ENCODE measurements at regions not wholly inside any gene's neighbourhood (a gene's known extent, or its start where the extent isn't known, plus 50 kb on each side); places are given as distances from the start of the nearest gene placed in this dataset.
"Not testable (repeated sequence)": the region's sequence is repeated elsewhere in the genome, so short reads cannot be mapped to it uniquely, and the experiment has no call there.

DNA sequence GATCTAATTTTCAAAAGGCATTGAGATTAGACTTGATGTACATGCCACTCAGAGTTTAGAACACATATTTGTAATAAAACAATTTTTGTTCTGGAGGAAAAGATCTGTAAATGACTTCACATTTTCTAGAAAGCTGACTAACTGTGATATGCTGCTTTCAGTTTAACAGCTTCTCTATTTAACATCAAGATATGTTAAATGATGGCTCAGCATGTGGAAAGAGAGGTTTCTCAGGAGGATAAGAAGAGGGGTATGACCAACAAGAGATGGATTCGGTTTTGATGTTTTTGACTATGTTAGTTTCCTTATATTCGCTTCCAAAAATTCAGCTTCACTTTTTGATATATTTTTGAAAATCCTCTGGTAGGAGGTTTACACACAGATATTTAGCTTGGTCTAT, 698.7 kb downstream of the GLUD2 start:
- intact Hi-C loops (cut with micrococcal nuclease; ENCODE audit: unreplicated experiment): no loop called here
- Mint-ChIP-seq H3K27me3 (ENCODE audit: unreplicated experiment) (no peaks in the 10 kb centered on the region), H3K4me3 (ENCODE audit: low read depth, unreplicated experiment) (no peak overlapping the region), H3K36me3 (ENCODE audit: insufficient read depth, unreplicated experiment) (no peaks in the 10 kb centered on the region), H3K9me3 (ENCODE audit: low read depth, unreplicated experiment) (peaks cover 2% of the 10 kb centered on the region), H3K27ac (ENCODE audit: unreplicated experiment) (no peak overlapping the region), H3K4me1 (ENCODE audit: low read depth, unreplicated experiment) (no peaks in the 10 kb centered on the region)
- BruUV-seq (replicated peaks): no TSS peak
- CTCF ChIA-PET: no interaction called here
- TF ChIP-seq, protein P1, sequence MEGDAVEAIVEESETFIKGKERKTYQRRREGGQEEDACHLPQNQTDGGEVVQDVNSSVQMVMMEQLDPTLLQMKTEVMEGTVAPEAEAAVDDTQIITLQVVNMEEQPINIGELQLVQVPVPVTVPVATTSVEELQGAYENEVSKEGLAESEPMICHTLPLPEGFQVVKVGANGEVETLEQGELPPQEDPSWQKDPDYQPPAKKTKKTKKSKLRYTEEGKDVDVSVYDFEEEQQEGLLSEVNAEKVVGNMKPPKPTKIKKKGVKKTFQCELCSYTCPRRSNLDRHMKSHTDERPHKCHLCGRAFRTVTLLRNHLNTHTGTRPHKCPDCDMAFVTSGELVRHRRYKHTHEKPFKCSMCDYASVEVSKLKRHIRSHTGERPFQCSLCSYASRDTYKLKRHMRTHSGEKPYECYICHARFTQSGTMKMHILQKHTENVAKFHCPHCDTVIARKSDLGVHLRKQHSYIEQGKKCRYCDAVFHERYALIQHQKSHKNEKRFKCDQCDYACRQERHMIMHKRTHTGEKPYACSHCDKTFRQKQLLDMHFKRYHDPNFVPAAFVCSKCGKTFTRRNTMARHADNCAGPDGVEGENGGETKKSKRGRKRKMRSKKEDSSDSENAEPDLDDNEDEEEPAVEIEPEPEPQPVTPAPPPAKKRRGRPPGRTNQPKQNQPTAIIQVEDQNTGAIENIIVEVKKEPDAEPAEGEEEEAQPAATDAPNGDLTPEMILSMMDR (IDR thresholded peaks at IDR 0.05; ENCODE audit: unreplicated experiment): no peak
- no peak for DNase-seq

DNA sequence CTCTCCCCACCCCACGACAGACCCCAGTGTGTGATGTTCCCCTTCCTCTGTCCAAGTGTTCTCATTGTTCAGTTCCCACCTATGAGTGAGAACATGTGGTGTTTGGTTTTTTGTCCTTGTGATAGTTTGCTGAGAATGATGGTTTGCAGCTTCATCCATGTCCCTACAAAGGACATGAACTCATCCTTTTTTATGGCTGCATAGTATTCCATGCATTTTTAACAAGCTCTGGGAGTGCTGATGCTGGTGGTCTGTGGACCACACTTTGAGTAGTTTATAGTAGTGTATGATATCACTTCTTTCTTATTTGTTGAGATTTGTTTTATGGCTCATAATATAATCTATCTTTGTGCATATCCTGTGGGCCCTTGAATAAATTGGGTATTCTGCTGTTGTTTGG, 706.2 kb downstream of the GLUD2 start:
- BruUV-seq (replicated peaks); H3K27ac Mint-ChIP-seq (ENCODE audit: unreplicated experiment); H3K4me3 Mint-ChIP-seq (ENCODE audit: low read depth, unreplicated experiment); H3K27me3 Mint-ChIP-seq (ENCODE audit: unreplicated experiment); DNase-seq; H3K9me3 Mint-ChIP-seq (ENCODE audit: low read depth, unreplicated experiment); intact Hi-C loops (cut with micrococcal nuclease; ENCODE audit: unreplicated experiment); CTCF ChIA-PET; H3K36me3 Mint-ChIP-seq (ENCODE audit: insufficient read depth, unreplicated experiment); H3K4me1 Mint-ChIP-seq (ENCODE audit: low read depth, unreplicated experiment): not testable (repeated sequence)

DNA sequence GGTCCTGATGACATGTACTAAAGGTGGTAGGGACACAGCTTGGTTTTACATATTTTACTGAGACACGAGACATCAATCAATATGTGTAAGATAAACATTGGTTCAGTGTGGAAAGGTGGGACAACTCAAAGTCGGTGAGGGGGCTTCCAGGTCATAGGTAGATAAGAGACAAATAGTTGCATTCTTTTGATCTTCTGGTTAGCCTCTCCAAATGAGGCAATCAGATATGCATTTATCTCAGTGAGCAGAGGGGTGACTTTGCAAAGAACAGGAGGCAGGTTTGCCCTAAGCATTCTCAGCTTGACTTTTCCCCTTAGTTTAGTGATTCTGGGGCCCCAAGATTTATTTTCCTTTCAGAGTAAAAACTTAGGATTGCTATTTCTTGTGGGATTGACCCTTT, 706.9 kb downstream of the GLUD2 start:
- TF ChIP-seq, protein P1 (IDR thresholded peaks at IDR 0.05; ENCODE audit: unreplicated experiment): no peak
- H3K27ac Mint-ChIP-seq (ENCODE audit: unreplicated experiment): no peak overlapping the region
- H3K36me3 Mint-ChIP-seq (ENCODE audit: insufficient read depth, unreplicated experiment): no peaks in the 10 kb centered on the region
- H3K27me3 Mint-ChIP-seq (ENCODE audit: unreplicated experiment): no peaks in the 10 kb centered on the region
- no TSS peak for BruUV-seq (replicated peaks)
- H3K9me3 Mint-ChIP-seq (ENCODE audit: low read depth, unreplicated experiment): no peaks in the 10 kb centered on the region
- CTCF ChIA-PET: no interaction called here
- intact Hi-C loops (cut with micrococcal nuclease; ENCODE audit: unreplicated experiment): no loop called here
- no peaks in the 10 kb centered on the region for H3K4me1 Mint-ChIP-seq (ENCODE audit: low read depth, unreplicated experiment)
- no peak overlapping the region for H3K4me3 Mint-ChIP-seq (ENCODE audit: low read depth, unreplicated experiment)
- DNase-seq: no peak

DNA sequence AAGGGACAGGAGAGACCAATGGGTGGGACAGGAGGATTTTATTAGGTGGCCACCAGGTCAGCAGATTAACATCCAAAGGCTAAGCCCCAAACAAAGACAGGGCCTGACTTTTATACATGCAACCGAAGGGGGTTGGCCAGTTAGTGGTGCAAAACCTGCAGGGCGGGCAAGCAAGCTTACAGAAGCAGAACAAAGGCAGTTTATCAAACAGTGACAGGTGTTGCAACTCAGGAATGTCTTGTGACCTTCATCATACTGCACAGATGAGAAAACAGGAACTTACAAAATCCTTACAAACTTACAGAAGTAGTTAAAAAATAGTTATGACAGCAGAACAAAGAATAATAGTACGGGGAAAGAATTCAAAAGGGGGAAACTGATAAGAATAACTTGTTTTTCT, 708.1 kb downstream of the GLUD2 start:
- intact Hi-C loops (cut with micrococcal nuclease; ENCODE audit: unreplicated experiment): no loop called here
- H3K27ac Mint-ChIP-seq (ENCODE audit: unreplicated experiment): no peak overlapping the region
- no peaks in the 10 kb centered on the region for H3K9me3 Mint-ChIP-seq (ENCODE audit: low read depth, unreplicated experiment)
- no TSS peak for BruUV-seq (replicated peaks)
- CTCF ChIA-PET: no interaction called here
- TF ChIP-seq, protein P1 (IDR thresholded peaks at IDR 0.05; ENCODE audit: unreplicated experiment): no peak
- no peaks in the 10 kb centered on the region for H3K36me3 Mint-ChIP-seq (ENCODE audit: insufficient read depth, unreplicated experiment)
- H3K4me3 Mint-ChIP-seq (ENCODE audit: low read depth, unreplicated experiment): no peak overlapping the region
- H3K4me1 Mint-ChIP-seq (ENCODE audit: low read depth, unreplicated experiment): no peaks in the 10 kb centered on the region
- peak; percentile 4 for DNase-seq
- no peaks in the 10 kb centered on the region for H3K27me3 Mint-ChIP-seq (ENCODE audit: unreplicated experiment)

DNA sequence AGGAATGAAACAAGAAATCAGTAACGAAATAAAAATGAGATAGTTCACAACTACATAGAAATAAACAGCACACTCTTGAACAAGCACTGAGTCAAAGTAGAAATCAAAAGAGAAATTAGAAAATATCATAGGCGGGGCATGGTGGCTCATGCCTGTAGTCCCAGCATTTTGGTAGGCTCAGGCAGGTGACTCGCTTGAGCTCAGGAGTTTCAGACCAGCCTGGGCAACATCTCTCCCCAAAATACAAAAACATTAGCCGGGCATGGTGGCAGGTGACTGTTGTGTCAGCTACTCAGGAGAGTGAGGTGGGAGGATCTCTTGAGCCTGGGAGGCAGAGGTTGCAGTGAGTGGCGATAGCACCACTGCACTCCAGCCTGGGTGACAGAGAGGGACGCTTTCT, 714.4 kb downstream of the GLUD2 start:
- no peaks in the 10 kb centered on the region for H3K36me3 Mint-ChIP-seq (ENCODE audit: insufficient read depth, unreplicated experiment)
- TF ChIP-seq, protein P1 (IDR thresholded peaks at IDR 0.05; ENCODE audit: unreplicated experiment): no peak
- intact Hi-C loops (cut with micrococcal nuclease; ENCODE audit: unreplicated experiment): no loop called here
- no peak for DNase-seq
- H3K27ac Mint-ChIP-seq (ENCODE audit: unreplicated experiment): no peak overlapping the region
- no peaks in the 10 kb centered on the region for H3K9me3 Mint-ChIP-seq (ENCODE audit: low read depth, unreplicated experiment)
- no peaks in the 10 kb centered on the region for H3K4me1 Mint-ChIP-seq (ENCODE audit: low read depth, unreplicated experiment)
- CTCF ChIA-PET: no interaction called here
- H3K4me3 Mint-ChIP-seq (ENCODE audit: low read depth, unreplicated experiment): no peak overlapping the region
- no peaks in the 10 kb centered on the region for H3K27me3 Mint-ChIP-seq (ENCODE audit: unreplicated experiment)
- no TSS peak for BruUV-seq (replicated peaks)
